ENCODE measurements at regions not wholly inside any gene's neighbourhood (a gene's known extent, or its start where the extent isn't known, plus 50 kb on each side); places are given as distances from the start of the nearest gene placed in this dataset.

DNA sequence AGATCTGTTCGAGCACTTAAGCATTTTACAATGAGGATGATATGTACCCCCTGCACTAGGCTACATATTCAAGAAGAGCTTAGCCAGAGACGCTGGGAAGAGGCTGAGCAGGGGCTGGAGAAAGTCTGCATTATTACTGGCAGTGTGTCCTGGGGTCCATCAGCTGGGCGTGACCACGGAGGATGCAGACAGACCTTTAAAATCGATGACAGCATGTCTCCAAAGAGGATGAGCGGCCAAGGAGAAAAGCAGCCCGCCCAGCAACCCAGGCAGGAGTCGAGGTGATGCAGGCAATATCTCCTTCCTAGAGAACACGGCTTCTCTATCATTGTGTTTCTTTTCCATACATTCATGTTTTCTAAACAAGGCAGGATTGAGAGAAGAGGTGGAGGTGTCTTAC is 300.7 kb downstream of the USP46 start:
- Histone ChIP-seq H3K4me3 (ENCODE audit: low read length) (no peak overlapping the region), H3K9me3 (replicated peaks; ENCODE audit: insufficient read depth, low read length) (no peaks in the 10 kb centered on the region; the same call in 1 of the 2 replicates), H3K9ac (ENCODE audit: low read length) (no peak overlapping the region), H3K9me2 (replicated peaks; ENCODE audit: insufficient read depth, low read length) (no peaks in the 10 kb centered on the region), H3K4me2 (ENCODE audit: low read depth, low read length) (no peak overlapping the region), H3K4me1 (ENCODE audit: low read length) (no peaks in the 10 kb centered on the region), H3K27me3 (replicated peaks; ENCODE audit: insufficient read depth, low read length) (no peaks in the 10 kb centered on the region), H3K27ac (ENCODE audit: low read length) (no peak overlapping the region), H2AFZ (ENCODE audit: low read length) (no peak overlapping the region), H4K20me1 (ENCODE audit: insufficient read depth, low read length) (no peaks in the 10 kb centered on the region), H3K79me2 (ENCODE audit: low read length) (no peaks in the 10 kb centered on the region), H3F3A (ENCODE audit: insufficient read depth, low read length) (no peaks in the 10 kb centered on the region), H3K36me3 (replicated peaks; ENCODE audit: insufficient read depth, low read length) (no peaks in the 10 kb centered on the region)
- TF ChIP-seq EZH2 (optimal IDR thresholded peaks at IDR 0.05; ENCODE audit: low read depth, low read length) (no peak), EZH2phosphoT487 (IDR thresholded peaks at IDR 0.05; ENCODE audit: low read length) (no peak)
- TF ChIP-seq, protein P1, sequence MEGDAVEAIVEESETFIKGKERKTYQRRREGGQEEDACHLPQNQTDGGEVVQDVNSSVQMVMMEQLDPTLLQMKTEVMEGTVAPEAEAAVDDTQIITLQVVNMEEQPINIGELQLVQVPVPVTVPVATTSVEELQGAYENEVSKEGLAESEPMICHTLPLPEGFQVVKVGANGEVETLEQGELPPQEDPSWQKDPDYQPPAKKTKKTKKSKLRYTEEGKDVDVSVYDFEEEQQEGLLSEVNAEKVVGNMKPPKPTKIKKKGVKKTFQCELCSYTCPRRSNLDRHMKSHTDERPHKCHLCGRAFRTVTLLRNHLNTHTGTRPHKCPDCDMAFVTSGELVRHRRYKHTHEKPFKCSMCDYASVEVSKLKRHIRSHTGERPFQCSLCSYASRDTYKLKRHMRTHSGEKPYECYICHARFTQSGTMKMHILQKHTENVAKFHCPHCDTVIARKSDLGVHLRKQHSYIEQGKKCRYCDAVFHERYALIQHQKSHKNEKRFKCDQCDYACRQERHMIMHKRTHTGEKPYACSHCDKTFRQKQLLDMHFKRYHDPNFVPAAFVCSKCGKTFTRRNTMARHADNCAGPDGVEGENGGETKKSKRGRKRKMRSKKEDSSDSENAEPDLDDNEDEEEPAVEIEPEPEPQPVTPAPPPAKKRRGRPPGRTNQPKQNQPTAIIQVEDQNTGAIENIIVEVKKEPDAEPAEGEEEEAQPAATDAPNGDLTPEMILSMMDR (IDR thresholded peaks at IDR 0.05; ENCODE audit: low read length): no peak
- no peak for DNase-seq

DNA sequence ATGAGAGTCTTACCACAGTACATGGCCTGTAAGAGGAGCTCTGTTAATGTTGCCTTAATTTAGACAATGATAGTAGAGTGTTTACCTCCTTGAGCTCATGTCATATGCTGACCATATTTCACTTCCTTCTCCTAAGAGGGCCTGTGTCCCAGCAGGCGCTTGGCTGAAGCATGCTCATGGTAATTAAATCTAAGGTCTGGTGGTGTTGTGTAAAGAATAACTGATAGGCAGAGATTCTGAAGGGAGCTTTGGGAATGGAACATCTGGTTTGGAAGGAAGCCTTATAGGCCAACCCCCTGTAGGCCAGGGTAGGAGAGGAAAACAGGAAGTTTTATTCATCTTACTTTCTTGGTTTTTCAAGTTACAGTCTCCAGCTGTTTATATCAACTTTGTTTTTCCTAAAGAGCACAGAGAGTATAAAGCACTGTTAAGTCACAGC is 300.2 kb downstream of the USP46 start:
- H3K9me3 ChIP-seq (replicated peaks; ENCODE audit: insufficient read depth, low read length): no peaks in the 10 kb centered on the region; the same call in 1 of the 2 replicates
- H3K4me1 ChIP-seq (ENCODE audit: low read length): no peaks in the 10 kb centered on the region
- H3K27me3 ChIP-seq (replicated peaks; ENCODE audit: insufficient read depth, low read length): no peaks in the 10 kb centered on the region
- H3F3A ChIP-seq (ENCODE audit: insufficient read depth, low read length): no peaks in the 10 kb centered on the region
- H4K20me1 ChIP-seq (ENCODE audit: insufficient read depth, low read length): no peaks in the 10 kb centered on the region
- H3K4me2 ChIP-seq (ENCODE audit: low read depth, low read length): no peak overlapping the region
- H3K27ac ChIP-seq (ENCODE audit: low read length): no peak overlapping the region
- no peak overlapping the region for H2AFZ ChIP-seq (ENCODE audit: low read length)
- H3K9me2 ChIP-seq (replicated peaks; ENCODE audit: insufficient read depth, low read length): no peaks in the 10 kb centered on the region
- H3K79me2 ChIP-seq (ENCODE audit: low read length): no peaks in the 10 kb centered on the region
- H3K9ac ChIP-seq (ENCODE audit: low read length): no peak overlapping the region
- no peak for DNase-seq
- TF ChIP-seq EZH2phosphoT487 (IDR thresholded peaks at IDR 0.05; ENCODE audit: low read length) (no peak), EZH2 (optimal IDR thresholded peaks at IDR 0.05; ENCODE audit: low read depth, low read length) (no peak)
- TF ChIP-seq, protein P1 (IDR thresholded peaks at IDR 0.05; ENCODE audit: low read length): no peak
- no peak overlapping the region for H3K4me3 ChIP-seq (ENCODE audit: low read length)
- H3K36me3 ChIP-seq (replicated peaks; ENCODE audit: insufficient read depth, low read length): no peaks in the 10 kb centered on the region

DNA sequence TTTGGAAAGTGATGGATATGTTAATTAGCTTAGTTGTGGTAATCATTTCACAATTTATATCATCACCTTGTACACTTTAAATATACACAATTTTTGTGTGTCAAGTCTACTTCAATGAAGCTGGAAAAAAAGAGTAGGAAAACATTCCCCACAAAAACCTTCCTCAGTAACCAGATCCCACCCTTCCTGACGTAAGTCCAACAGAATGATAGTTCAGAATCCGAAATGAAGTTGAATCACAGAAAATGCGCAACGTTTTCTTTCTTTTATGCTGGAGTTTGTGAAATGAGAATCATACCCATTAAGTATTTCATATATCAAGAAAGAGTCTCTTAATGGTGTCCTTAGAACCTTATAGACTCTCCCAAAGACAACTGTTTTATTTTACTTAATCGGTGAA is 292.9 kb downstream of the USP46 start:
- no peak for TF ChIP-seq EZH2 (optimal IDR thresholded peaks at IDR 0.05; ENCODE audit: low read depth, low read length)
- TF ChIP-seq EZH2phosphoT487 (IDR thresholded peaks at IDR 0.05; ENCODE audit: low read length): no peak
- TF ChIP-seq, protein P1 (IDR thresholded peaks at IDR 0.05; ENCODE audit: low read length): no peak
- Histone ChIP-seq H3K27ac (ENCODE audit: low read length) (no peak overlapping the region), H3F3A (ENCODE audit: insufficient read depth, low read length) (no peaks in the 10 kb centered on the region), H4K20me1 (ENCODE audit: insufficient read depth, low read length) (no peaks in the 10 kb centered on the region), H3K4me1 (ENCODE audit: low read length) (no peaks in the 10 kb centered on the region), H3K36me3 (replicated peaks; ENCODE audit: insufficient read depth, low read length) (no peaks in the 10 kb centered on the region), H3K9ac (ENCODE audit: low read length) (no peak overlapping the region), H3K9me2 (replicated peaks; ENCODE audit: insufficient read depth, low read length) (no peaks in the 10 kb centered on the region), H3K4me3 (ENCODE audit: low read length) (no peak overlapping the region), H2AFZ (ENCODE audit: low read length) (no peak overlapping the region), H3K9me3 (replicated peaks; ENCODE audit: insufficient read depth, low read length) (no peaks in the 10 kb centered on the region), H3K4me2 (ENCODE audit: low read depth, low read length) (no peak overlapping the region), H3K27me3 (replicated peaks; ENCODE audit: insufficient read depth, low read length) (no peaks in the 10 kb centered on the region), H3K79me2 (ENCODE audit: low read length) (no peaks in the 10 kb centered on the region)
- no peak for DNase-seq
